KMS-11 (cell line): ENCODE measurements at regions not wholly inside any gene's neighbourhood (a gene's known extent, or its start where the extent isn't known, plus 50 kb on each side); places are given as distances from the start of the nearest gene placed in this dataset.

Experiments
- H2AFZ ChIP-seq: fragments of 200-600 bp; sonication (generic); 2 replicates; pipeline ENCODE4 v1.6.1; 2016; ENCODE audit warnings: antibody characterized with exemption, mixed run types, low read depth
- H3K27ac ChIP-seq: fragments of 200-600 bp; sonication (generic); 2 replicates; pipeline ENCODE4 v1.6.1; 2016; ENCODE audit warnings: mild to moderate bottlenecking, mixed run types
- H3K27me3 ChIP-seq: fragments of 200-600 bp; sonication (generic); 2 replicates; pipeline ENCODE4 v1.6.1; 2017; ENCODE audit warnings: mild to moderate bottlenecking, low read depth, mixed run types, moderate library complexity; ENCODE audit not compliant: insufficient read depth
- H3K36me3 ChIP-seq: fragments of 200-600 bp; sonication (generic); 2 replicates; pipeline ENCODE4 v1.6.1; 2017; ENCODE audit warnings: mild to moderate bottlenecking, mixed run types; ENCODE audit not compliant: insufficient read depth
- H3K4me1 ChIP-seq: fragments of 200-600 bp; sonication (generic); 2 replicates; pipeline ENCODE4 v1.6.1; 2016; ENCODE audit warnings: mild to moderate bottlenecking, low read depth, mixed run types; ENCODE audit not compliant: poor library complexity, severe bottlenecking
- H3K4me2 ChIP-seq: fragments of 200-600 bp; sonication (generic); 2 replicates; pipeline ENCODE4 v1.7.0; 2016; ENCODE audit warnings: mild to moderate bottlenecking, mixed run types
- H3K4me3 ChIP-seq: fragments of 200-600 bp; sonication (generic); IDR thresholded peaks from 2 replicates; pipeline ENCODE4 v1.6.1; 2017; ENCODE audit warnings: low read depth, low read length, mixed read lengths; ENCODE audit not compliant: insufficient read depth
- H3K79me2 ChIP-seq: fragments of 200-600 bp; sonication (generic); 2 replicates; pipeline ENCODE4 v1.6.1; 2016; ENCODE audit warnings: low read depth, mixed run types; ENCODE audit not compliant: insufficient read depth
- H3K9ac ChIP-seq: fragments of 200-600 bp; sonication (generic); 2 replicates; pipeline ENCODE4 v1.6.1; 2016; ENCODE audit warnings: mild to moderate bottlenecking, mixed run types
- H4K20me1 ChIP-seq: fragments of 200-600 bp; sonication (generic); 2 replicates; pipeline ENCODE4 v1.6.1; 2016; ENCODE audit warnings: mild to moderate bottlenecking, mixed run types; ENCODE audit not compliant: insufficient read depth
- TF ChIP-seq, protein P1 (sequence below): fragments of 200-600 bp; sonication (generic); conservative IDR thresholded peaks from 2 replicates; pipeline ENCODE4 v1.6.1; 2017; ENCODE audit warnings: low read depth, mild to moderate bottlenecking, antibody characterized with exemption, low read length, moderate library complexity, mixed read lengths

DNA sequence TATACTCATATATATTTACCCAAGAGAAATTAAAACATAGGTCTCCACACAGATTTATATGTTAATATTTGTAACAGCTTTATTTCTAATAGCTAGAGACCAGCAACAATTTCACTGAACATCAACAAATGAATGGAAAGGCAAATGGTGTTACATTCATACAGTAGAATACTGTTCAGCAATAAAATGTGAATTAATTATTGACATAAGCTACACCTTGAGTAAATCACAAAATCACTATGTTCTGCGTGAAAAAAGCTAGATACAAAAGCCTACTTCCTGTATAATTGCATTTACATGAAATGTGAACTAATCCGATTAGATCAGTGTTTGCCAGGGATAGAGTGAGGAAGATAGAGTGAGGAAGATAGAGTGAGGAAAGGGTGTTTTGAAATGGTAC is 945.7 kb downstream of the SQOR start:
- Histone ChIP-seq H3K4me3 (no peak overlapping the region), H3K4me1 (no peaks in the 10 kb centered on the region), H3K79me2 (no peaks in the 10 kb centered on the region), H3K27me3 (no peaks in the 10 kb centered on the region), H3K36me3 (no peaks in the 10 kb centered on the region), H2AFZ (no peak overlapping the region), H3K27ac (no peak overlapping the region), H3K4me2 (no peak overlapping the region), H3K9ac (no peak overlapping the region), H4K20me1 (no peaks in the 10 kb centered on the region)
- TF ChIP-seq, protein P1, sequence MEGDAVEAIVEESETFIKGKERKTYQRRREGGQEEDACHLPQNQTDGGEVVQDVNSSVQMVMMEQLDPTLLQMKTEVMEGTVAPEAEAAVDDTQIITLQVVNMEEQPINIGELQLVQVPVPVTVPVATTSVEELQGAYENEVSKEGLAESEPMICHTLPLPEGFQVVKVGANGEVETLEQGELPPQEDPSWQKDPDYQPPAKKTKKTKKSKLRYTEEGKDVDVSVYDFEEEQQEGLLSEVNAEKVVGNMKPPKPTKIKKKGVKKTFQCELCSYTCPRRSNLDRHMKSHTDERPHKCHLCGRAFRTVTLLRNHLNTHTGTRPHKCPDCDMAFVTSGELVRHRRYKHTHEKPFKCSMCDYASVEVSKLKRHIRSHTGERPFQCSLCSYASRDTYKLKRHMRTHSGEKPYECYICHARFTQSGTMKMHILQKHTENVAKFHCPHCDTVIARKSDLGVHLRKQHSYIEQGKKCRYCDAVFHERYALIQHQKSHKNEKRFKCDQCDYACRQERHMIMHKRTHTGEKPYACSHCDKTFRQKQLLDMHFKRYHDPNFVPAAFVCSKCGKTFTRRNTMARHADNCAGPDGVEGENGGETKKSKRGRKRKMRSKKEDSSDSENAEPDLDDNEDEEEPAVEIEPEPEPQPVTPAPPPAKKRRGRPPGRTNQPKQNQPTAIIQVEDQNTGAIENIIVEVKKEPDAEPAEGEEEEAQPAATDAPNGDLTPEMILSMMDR: no peak

GRCh38 chr15:46580924-46581323 is 946.1 kb downstream of the SQOR start:
- H3K9ac ChIP-seq: no peak overlapping the region
- H4K20me1 ChIP-seq: no peaks in the 10 kb centered on the region
- no peak overlapping the region for H3K4me2 ChIP-seq
- no peaks in the 10 kb centered on the region for H3K79me2 ChIP-seq
- H2AFZ ChIP-seq: no peak overlapping the region
- H3K4me3 ChIP-seq: no peak overlapping the region
- H3K27ac ChIP-seq: no peak overlapping the region
- H3K4me1 ChIP-seq: no peaks in the 10 kb centered on the region
- H3K36me3 ChIP-seq: no peaks in the 10 kb centered on the region
- TF ChIP-seq, protein P1: no peak
- no peaks in the 10 kb centered on the region for H3K27me3 ChIP-seq

- Histone ChIP-seq H3K4me3 (no peak overlapping the region), H3K4me2 (no peak overlapping the region)
Measured at GRCh38 chr15:46589088-46589487, 954.3 kb downstream of the SQOR start.

DNA sequence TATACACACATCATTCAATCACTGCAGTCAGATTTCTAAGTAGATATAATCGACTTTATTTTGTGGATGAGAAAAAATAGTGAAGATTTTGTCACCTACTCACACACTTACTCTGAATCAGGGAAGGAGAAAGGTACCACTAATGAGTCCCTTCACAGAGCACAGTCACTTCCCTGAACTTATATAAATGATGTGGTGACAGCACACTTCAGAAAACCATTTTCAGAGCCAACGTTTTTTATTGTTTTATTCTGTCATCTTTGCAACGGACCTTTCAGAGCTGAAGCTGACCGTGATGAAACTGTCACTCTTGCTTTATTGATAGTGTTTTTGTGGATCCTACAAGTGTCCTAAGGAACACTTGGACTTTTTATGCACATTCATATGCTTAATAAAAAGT is 956.6 kb downstream of the SQOR start:
- Histone ChIP-seq H3K9ac (no peak overlapping the region), H2AFZ (no peak overlapping the region), H4K20me1 (no peaks in the 10 kb centered on the region), H3K27me3 (no peaks in the 10 kb centered on the region), H3K4me3 (no peak overlapping the region), H3K4me1 (no peaks in the 10 kb centered on the region), H3K27ac (no peak overlapping the region), H3K36me3 (no peaks in the 10 kb centered on the region), H3K4me2 (no peak overlapping the region), H3K79me2 (no peaks in the 10 kb centered on the region)
- TF ChIP-seq, protein P1: no peak

More at GRCh38 chr15:46589088-46589487, 954.3 kb downstream of the SQOR start:
- Histone ChIP-seq H4K20me1 (no peaks in the 10 kb centered on the region), H3K9ac (no peak overlapping the region), H2AFZ (no peak overlapping the region), H3K4me1 (no peaks in the 10 kb centered on the region), H3K27me3 (no peaks in the 10 kb centered on the region), H3K79me2 (no peaks in the 10 kb centered on the region), H3K36me3 (no peaks in the 10 kb centered on the region), H3K27ac (no peak overlapping the region)
- TF ChIP-seq, protein P1: no peak

- Histone ChIP-seq H4K20me1 (no peaks in the 10 kb centered on the region), H3K36me3 (no peaks in the 10 kb centered on the region), H3K27ac (no peak overlapping the region), H2AFZ (no peak overlapping the region), H3K4me2 (no peak overlapping the region), H3K9ac (no peak overlapping the region), H3K27me3 (no peaks in the 10 kb centered on the region), H3K4me1 (no peaks in the 10 kb centered on the region), H3K4me3 (no peak overlapping the region), H3K79me2 (no peaks in the 10 kb centered on the region)
- TF ChIP-seq, protein P1: no peak
Measured at GRCh38 chr15:46595016-46595415, 960.2 kb downstream of the SQOR start.
